Fibroblast of the aortic adventitia (primary cell): ENCODE measurements at regions not wholly inside any gene's neighbourhood (a gene's known extent, or its start where the extent isn't known, plus 50 kb on each side); places are given as distances from the start of the nearest gene placed in this dataset.

Experiments
- DNase-seq: peaks from one replicate; pipeline ENCODE4 v3.0.0-alpha.2; 2010; ENCODE audit warnings: low read depth
- H3K4me3 ChIP-seq: 2 replicates; pipeline ENCODE4 v1.5.1; 2011; ENCODE audit warnings: low read depth, mild to moderate bottlenecking, control low read depth, low read length, moderate library complexity
- TF ChIP-seq, protein P1 (sequence below): IDR thresholded peaks from 2 replicates; pipeline ENCODE4 v1.5.1; 2011; ENCODE audit warnings: mild to moderate bottlenecking, low read length, control low read depth, inconsistent platforms; ENCODE audit not compliant: insufficient read depth

DNA sequence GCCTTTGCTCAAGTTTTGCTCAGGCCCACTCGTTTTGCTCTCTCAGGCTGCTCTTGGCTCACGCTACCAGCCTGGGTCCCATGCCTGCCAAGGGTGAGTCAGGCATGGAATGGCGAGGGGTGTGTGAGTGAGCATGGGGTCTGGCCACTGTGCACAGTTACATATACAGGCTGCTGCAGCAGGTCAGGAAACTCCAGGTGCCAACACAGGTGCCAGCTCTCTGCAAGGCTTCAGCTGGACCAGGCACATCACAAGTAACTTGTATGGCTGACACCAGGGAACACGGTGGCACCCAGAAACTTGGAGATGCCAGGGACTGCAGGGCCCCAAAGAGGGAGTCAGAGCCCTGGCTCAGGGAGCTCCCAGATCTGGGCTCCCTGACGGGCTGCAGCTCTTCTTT is 146.8 kb downstream of the BTBD3 start:
- DNase-seq = no peak
- no peak overlapping the region for H3K4me3 ChIP-seq
- TF ChIP-seq, protein P1, sequence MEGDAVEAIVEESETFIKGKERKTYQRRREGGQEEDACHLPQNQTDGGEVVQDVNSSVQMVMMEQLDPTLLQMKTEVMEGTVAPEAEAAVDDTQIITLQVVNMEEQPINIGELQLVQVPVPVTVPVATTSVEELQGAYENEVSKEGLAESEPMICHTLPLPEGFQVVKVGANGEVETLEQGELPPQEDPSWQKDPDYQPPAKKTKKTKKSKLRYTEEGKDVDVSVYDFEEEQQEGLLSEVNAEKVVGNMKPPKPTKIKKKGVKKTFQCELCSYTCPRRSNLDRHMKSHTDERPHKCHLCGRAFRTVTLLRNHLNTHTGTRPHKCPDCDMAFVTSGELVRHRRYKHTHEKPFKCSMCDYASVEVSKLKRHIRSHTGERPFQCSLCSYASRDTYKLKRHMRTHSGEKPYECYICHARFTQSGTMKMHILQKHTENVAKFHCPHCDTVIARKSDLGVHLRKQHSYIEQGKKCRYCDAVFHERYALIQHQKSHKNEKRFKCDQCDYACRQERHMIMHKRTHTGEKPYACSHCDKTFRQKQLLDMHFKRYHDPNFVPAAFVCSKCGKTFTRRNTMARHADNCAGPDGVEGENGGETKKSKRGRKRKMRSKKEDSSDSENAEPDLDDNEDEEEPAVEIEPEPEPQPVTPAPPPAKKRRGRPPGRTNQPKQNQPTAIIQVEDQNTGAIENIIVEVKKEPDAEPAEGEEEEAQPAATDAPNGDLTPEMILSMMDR = no peak

DNA sequence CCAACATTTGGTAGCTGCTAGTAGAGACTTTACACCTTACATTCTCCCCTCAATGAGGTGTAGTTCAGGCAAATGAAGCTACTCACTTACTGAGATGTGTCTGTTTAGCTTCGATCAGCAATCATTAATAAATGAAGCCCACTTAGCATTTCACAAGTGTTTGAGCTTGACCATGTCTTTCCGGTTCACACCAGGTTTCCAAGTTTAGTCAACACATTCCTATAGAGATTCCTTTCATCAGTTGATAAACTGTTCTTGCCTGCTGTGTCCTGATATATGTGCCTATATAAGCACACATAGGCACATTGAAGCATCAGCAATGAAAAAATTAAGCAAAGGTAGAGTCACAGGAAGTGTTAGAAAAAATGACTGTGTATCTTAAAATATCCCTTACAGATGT is 150.0 kb downstream of the BTBD3 start:
- H3K4me3 ChIP-seq = no peak overlapping the region
- DNase-seq = no peak
- TF ChIP-seq, protein P1 = no peak

DNA sequence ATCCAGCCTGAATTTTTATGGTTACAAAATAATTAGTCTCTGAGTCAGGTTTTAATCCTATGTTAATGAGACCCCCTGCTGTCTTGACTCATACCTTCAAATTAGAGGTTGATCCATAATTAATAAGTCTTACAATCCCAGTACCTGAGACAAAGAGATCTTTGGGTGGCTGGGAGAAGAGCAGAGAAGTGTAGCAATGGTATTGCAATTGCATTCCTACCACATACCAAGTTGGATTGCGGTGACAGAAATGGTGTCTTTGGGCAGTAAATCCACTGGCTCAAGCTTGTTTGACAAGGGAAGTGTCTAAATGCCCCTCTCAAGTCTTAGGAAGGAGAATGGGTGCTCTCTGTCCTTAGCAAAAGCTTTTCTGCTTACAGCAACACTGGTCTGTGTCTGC is 150.4 kb downstream of the BTBD3 start:
- TF ChIP-seq, protein P1 = no peak
- peak; percentile 23 for DNase-seq
- H3K4me3 ChIP-seq = no peak overlapping the region

DNA sequence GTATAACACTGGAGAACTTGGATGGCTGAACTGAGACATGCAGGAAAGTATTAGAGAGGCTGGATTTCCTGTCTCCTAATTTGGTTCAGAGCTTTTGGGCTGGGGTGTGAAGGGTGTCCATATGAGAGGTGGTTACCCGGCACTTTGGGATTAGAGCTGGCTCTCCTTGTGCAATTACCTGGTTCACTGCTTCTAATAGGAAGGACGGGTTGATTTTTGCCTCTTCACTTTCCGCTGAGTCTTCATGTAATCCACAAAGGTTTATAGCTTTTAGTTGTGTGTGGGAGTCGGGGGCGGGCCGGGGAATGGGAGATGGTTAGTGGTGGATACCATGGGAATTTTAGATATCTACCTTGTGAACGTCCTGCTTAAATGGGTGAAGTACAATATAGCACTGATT is 151.5 kb downstream of the BTBD3 start:
- DNase-seq = no peak
- TF ChIP-seq, protein P1 = no peak
- H3K4me3 ChIP-seq = no peak overlapping the region

DNA sequence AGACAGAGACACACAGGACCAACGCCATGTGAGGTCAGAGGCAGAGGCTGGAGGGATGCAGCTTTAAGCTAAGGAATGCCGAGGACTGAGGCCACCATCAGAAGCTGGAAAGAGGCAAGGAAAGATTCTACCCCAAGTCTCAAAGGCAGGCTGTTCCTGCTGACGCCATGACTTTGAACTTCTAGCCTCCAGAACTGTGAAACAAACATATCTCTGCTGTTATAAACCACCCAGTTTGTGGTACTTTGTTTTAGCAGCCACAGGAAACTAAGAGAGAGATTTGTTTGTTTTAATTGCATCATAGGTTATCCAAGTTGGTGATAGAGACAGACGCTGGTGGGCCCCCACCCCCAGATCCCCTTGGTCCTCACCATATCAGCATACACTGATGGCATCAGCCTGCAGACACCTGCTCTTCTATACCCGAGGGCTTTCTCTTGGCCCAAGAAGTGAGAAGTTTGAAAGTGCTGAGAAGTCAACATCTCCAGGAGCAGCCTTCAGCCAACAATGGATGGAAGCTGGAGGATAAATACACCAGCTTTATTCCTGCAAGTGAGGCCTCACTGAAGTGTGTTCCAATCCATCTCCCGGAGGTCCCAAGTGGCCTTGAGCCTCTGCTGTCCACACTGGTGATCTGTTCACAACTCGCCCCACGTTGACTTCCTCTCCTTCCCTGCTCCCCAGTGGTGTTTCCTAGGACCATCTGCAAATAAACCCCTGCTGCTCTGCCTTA is 154.7 kb downstream of the BTBD3 start:
- TF ChIP-seq, protein P1 = no peak
- DNase-seq = no peak

DNA sequence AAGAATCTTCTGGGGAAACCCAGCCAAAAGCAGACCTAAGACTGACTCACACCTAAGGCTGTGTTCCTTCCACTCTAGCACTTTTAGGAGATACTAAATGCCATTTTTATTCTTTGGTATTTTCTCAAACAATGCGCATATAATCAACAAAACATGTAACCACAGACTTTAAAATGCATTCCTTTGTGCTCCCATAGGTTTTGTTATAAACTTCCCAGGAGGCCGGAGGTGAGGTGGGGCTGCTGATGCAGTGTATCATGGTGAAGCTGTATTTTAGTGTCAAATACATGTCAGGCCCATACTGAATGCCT is 155.2 kb downstream of the BTBD3 start:
- TF ChIP-seq, protein P1 = no peak
- DNase-seq = peak; percentile 60
- H3K4me3 ChIP-seq = no peak overlapping the region

More for the DNA sequence above, 154.7 kb downstream of the BTBD3 start:
- H3K4me3 ChIP-seq = no peak overlapping the region

DNA sequence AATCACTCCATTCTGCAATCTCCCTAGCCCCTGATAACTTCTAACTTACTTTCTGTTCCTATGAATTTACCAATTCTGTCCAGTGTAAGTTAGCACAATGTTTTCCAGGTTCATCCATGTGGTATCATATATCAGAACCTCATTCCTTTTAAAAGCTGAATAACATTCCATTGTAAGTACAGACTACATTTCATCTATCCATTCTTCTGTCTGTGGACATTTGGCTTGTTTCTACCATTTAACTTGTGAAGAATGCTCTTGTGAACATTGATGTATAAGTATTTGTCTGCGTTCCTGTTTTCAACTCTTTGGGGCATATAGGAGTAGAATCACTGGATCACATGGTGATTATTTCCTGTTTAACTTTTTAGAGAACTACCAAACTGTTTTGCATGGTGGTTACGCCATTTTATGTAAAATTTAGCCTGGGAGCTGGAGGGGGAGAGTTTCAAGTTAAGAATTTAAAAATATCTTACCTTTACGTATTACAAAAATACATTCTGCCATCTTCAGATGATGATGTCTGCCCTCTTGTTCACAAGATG is 156.5 kb downstream of the BTBD3 start:
- H3K4me3 ChIP-seq = no peak overlapping the region
- DNase-seq = no peak
- TF ChIP-seq, protein P1 = no peak
